ENCODE measurements at regions not wholly inside any gene's neighbourhood (a gene's known extent, or its start where the extent isn't known, plus 50 kb on each side); places are given as distances from the start of the nearest gene placed in this dataset.

GRCh38 chr2:176812246-176812775, 400.3 kb upstream of the HNRNPA3 start:
- TF ChIP-seq CTCF (IDR thresholded peaks at IDR 0.05; ENCODE audit: low read depth, low read length, missing input control) (no peak), ZBTB33 (IDR thresholded peaks at IDR 0.05) (no peak), YY1 (IDR thresholded peaks at IDR 0.05) (no peak), MAX (IDR thresholded peaks at IDR 0.05) (no peak), TAF1 (conservative IDR thresholded peaks at IDR 0.05) (no peak), GABPA (IDR thresholded peaks at IDR 0.05 in 1 of 2, conservative IDR thresholded peaks at IDR 0.05 in 1 of 2) (no peak), FOXA1 (IDR thresholded peaks at IDR 0.05) (no peak), RAD21 (IDR thresholded peaks at IDR 0.05) (no peak), ATF3 (IDR thresholded peaks at IDR 0.05) (no peak), REST (IDR thresholded peaks at IDR 0.05) (no peak), JUND (IDR thresholded peaks at IDR 0.05) (no peak), SP1 (IDR thresholded peaks at IDR 0.05) (no peak), HNF4G (IDR thresholded peaks at IDR 0.05) (no peak), EGR1 (IDR thresholded peaks at IDR 0.05; ENCODE audit: low read depth in 2 of 2) (no peak)
